ENCODE measurements at regions not wholly inside any gene's neighbourhood (a gene's known extent, or its start where the extent isn't known, plus 50 kb on each side); places are given as distances from the start of the nearest gene placed in this dataset.

DNA sequence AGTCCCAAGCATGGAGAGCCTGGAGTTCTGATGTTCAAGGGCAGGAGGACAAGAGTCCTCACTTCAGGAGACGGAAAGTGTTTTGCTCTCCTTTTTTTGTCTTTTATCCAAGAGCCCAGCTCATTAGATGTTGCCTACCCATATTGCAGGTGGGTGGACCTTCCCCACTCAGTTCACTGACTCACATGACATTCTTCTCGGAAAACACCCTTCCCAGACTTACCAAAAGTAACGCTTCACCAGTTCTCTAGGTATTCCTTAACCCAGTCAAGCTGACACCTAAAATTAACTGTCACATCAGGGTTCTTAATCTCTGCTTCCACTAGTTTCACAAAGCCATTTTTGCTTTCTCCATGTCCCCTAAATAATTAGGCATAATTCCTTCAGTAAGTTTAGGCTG lies 2215.4 kb upstream of the PCDH20 start:
- TF ChIP-seq, protein P1, sequence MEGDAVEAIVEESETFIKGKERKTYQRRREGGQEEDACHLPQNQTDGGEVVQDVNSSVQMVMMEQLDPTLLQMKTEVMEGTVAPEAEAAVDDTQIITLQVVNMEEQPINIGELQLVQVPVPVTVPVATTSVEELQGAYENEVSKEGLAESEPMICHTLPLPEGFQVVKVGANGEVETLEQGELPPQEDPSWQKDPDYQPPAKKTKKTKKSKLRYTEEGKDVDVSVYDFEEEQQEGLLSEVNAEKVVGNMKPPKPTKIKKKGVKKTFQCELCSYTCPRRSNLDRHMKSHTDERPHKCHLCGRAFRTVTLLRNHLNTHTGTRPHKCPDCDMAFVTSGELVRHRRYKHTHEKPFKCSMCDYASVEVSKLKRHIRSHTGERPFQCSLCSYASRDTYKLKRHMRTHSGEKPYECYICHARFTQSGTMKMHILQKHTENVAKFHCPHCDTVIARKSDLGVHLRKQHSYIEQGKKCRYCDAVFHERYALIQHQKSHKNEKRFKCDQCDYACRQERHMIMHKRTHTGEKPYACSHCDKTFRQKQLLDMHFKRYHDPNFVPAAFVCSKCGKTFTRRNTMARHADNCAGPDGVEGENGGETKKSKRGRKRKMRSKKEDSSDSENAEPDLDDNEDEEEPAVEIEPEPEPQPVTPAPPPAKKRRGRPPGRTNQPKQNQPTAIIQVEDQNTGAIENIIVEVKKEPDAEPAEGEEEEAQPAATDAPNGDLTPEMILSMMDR (IDR thresholded peaks at IDR 0.05), result no peak
- ATAC-seq (ENCODE audit: low FRiP score), result no peak
- DNase-seq (ENCODE audit: low spot score), result no peak

DNA sequence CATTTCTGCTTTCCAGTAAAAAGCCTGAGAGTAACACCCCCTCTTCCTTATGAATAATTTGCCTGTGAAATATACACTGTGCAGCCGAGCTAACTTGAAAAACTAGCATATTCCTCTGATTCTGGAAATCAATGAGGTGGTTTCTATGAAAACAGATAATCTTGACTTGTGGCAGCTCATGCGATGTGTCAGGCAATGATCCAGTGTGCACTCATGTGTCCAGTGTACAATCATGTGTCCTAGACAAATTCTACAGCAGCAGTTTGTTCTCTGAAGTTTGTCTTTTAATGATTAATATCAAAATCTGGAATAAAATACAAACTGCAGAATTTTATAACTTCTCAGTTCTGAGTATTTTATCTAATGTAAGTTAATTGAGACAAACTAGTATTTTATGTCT lies 2213.9 kb upstream of the PCDH20 start:
- ATAC-seq (ENCODE audit: low FRiP score), result no peak
- TF ChIP-seq, protein P1 (IDR thresholded peaks at IDR 0.05), result no peak

DNA sequence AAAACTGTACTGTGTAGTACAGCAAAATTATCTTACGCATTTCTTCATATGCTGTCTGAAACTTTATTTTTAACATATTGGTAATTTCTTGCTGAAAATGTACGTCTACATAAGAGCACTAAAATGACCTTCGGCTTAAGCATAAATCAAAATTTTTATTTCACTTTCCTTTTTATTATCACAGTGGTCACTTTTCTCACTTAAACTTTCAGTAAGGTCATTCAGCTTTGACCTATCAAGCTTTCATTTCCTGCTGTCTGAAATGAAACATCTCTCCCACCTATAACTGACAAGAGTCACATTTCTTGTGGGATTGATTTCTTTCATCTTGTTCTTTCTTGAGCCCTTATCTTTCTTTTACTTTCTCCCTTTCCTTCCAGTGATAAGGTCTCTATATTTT lies 2212.7 kb upstream of the PCDH20 start:
- DNase-seq (ENCODE audit: low spot score), result no peak
- TF ChIP-seq, protein P1 (IDR thresholded peaks at IDR 0.05), result no peak
- no peak for ATAC-seq (ENCODE audit: low FRiP score)

More for the DNA sequence above, 2213.9 kb upstream of the PCDH20 start:
- no peak for DNase-seq (ENCODE audit: low spot score)

- ATAC-seq (ENCODE audit: low FRiP score) (no peak), DNase-seq (ENCODE audit: low spot score) (no peak)
- TF ChIP-seq, protein P1 (IDR thresholded peaks at IDR 0.05), result no peak
Observed at GRCh38 chr13:63625869-63626268, 2210.2 kb upstream of the PCDH20 start.

- TF ChIP-seq, protein P1 (IDR thresholded peaks at IDR 0.05), result no peak
- no peak for ATAC-seq (ENCODE audit: low FRiP score)
- no peak for DNase-seq (ENCODE audit: low spot score)
Observed at GRCh38 chr13:63614874-63615612, 2199.4 kb upstream of the PCDH20 start.

DNA sequence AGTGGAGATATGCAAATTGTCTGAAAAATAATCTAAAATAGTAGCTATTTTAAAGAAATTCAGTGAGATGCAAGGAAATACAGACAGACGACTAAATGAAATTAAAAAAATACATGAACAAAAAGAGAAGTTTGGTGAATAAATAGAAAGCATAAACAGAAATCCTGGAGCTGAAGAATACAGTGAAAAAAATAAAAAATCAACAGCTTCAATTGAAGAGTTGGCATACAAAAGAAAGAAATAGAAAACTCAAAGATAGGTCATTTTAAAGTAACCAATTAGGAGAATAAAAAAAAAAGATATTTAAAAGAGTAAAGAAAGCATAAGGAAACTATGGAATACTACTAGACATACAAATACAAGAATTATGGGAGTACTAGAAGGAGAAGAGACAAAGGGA lies 2191.5 kb upstream of the PCDH20 start:
- TF ChIP-seq, protein P1 (IDR thresholded peaks at IDR 0.05), result no peak
- ATAC-seq (ENCODE audit: low FRiP score), result no peak
- no peak for DNase-seq (ENCODE audit: low spot score)

DNA sequence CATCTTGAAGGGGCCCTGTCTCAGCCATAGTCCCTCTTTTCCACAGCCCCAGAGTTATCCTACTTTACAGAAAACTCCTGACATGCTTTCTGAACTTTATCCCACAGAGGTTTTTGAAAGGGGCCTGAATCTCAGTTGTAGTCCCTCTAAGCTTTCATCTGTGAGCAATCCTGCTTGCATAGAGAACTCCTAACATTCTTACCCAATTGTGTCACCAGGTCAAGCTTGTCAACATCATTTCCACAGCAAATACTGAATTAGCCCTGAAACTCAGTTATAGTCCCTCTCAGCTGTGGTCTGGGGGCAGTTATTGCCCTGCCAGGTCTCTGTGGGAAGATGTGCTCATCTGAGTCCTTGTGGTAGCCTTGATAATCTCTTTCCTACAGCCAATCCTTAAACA lies 2190.3 kb upstream of the PCDH20 start:
- TF ChIP-seq, protein P1 (IDR thresholded peaks at IDR 0.05), result no peak
- no peak for ATAC-seq (ENCODE audit: low FRiP score)

More for the DNA sequence above, 2190.3 kb upstream of the PCDH20 start:
- DNase-seq (ENCODE audit: low spot score), result no peak

Data from omental fat pad (tissue), 3 donors.